SK-N-MC (cell line): ENCODE measurements at regions not wholly inside any gene's neighbourhood (a gene's known extent, or its start where the extent isn't known, plus 50 kb on each side); places are given as distances from the start of the nearest gene placed in this dataset.

ENCODE experiments used
- DNase-seq: peaks from one replicate; pipeline ENCODE4 v3.0.0-alpha.2; 2011; ENCODE audit warnings: low read depth, low spot score
- H3K27ac ChIP-seq: fragments of 200-600 bp; sonication (generic); 2 replicates; pipeline ENCODE4 v1.5.1; 2016; ENCODE audit warnings: mixed run types
- H3K36me3 ChIP-seq: fragments of 200-600 bp; sonication (generic); 2 replicates; pipeline ENCODE4 v1.6.1; 2017; ENCODE audit warnings: antibody characterized with exemption, low read length, mixed read lengths; ENCODE audit not compliant: insufficient read depth
- H3K4me3 ChIP-seq: fragments of 200-600 bp; sonication (generic); 2 replicates; pipeline ENCODE4 v1.5.1; 2016
- H3K9ac ChIP-seq: fragments of 200-600 bp; sonication (generic); 2 replicates; pipeline ENCODE4 v1.8.0; 2017; ENCODE audit warnings: mixed run types, mixed read lengths; ENCODE audit not compliant: insufficient read length
- H3K9me3 ChIP-seq: fragments of 200-600 bp; sonication (generic); 2 replicates; pipeline ENCODE4 v1.6.1; 2017; ENCODE audit warnings: low read depth, mild to moderate bottlenecking, antibody characterized with exemption, low read length, moderate library complexity, mixed read lengths
- EZH2 ChIP-seq: fragments of 200-600 bp; sonication (generic); IDR thresholded peaks from one replicate; pipeline ENCODE4 v1.6.1; 2017; ENCODE audit warnings: antibody characterized with exemption
- FOXP2 ChIP-seq: optimal IDR thresholded peaks from 2 replicates; pipeline ENCODE3; 2011; ENCODE audit warnings: mild to moderate bottlenecking, moderate library complexity; ENCODE audit not compliant: insufficient read depth; ENCODE audit errors: extremely low read length, control extremely low read depth
- POLR2AphosphoS5 ChIP-seq: IDR thresholded peaks from 2 replicates; pipeline ENCODE4 v1.6.1; 2012; ENCODE audit warnings: mild to moderate bottlenecking, low read depth, low read length, borderline replicate concordance

GRCh38 chr7:114755856-114756255 lies 166.0 kb upstream of the MDFIC start:
- TF ChIP-seq EZH2 = no peak
- TF ChIP-seq FOXP2 = no peak
- no peak for TF ChIP-seq POLR2AphosphoS5
- DNase-seq = no peak
- Histone ChIP-seq H3K27ac (no peak overlapping the region), H3K36me3 (no peaks in the 10 kb centered on the region), H3K9ac (no peak overlapping the region), H3K9me3 (no peaks in the 10 kb centered on the region), H3K4me3 (no peak overlapping the region)

GRCh38 chr7:114758661-114759227 lies 163.2 kb upstream of the MDFIC start:
- Histone ChIP-seq H3K27ac (no peak overlapping the region), H3K4me3 (no peak overlapping the region), H3K9ac (no peak overlapping the region), H3K9me3 (no peaks in the 10 kb centered on the region), H3K36me3 (no peaks in the 10 kb centered on the region)
- DNase-seq = no peak
- TF ChIP-seq POLR2AphosphoS5 = no peak
- no peak for TF ChIP-seq FOXP2
- TF ChIP-seq EZH2 = no peak

- H3K9me3 ChIP-seq = no peaks in the 10 kb centered on the region
- no peak overlapping the region for H3K9ac ChIP-seq
- TF ChIP-seq FOXP2 (no peak), EZH2 (no peak), POLR2AphosphoS5 (no peak)
- no peak overlapping the region for H3K4me3 ChIP-seq
- DNase-seq = no peak
- H3K36me3 ChIP-seq = no peaks in the 10 kb centered on the region
- H3K27ac ChIP-seq = no peak overlapping the region
These were observed 162.4 kb upstream of the MDFIC start for GRCh38 chr7:114759347-114760062.

GRCh38 chr7:114760477-114760876 lies 161.4 kb upstream of the MDFIC start:
- Histone ChIP-seq H3K4me3 (no peak overlapping the region), H3K9me3 (no peaks in the 10 kb centered on the region), H3K27ac (no peak overlapping the region), H3K9ac (no peak overlapping the region), H3K36me3 (no peaks in the 10 kb centered on the region)
- no peak for TF ChIP-seq EZH2
- no peak for TF ChIP-seq POLR2AphosphoS5
- TF ChIP-seq FOXP2 = no peak
- DNase-seq = no peak

- Histone ChIP-seq H3K9ac (no peak overlapping the region), H3K36me3 (no peaks in the 10 kb centered on the region), H3K9me3 (no peaks in the 10 kb centered on the region), H3K4me3 (no peak overlapping the region), H3K27ac (no peak overlapping the region)
- no peak for TF ChIP-seq FOXP2
- no peak for TF ChIP-seq EZH2
- TF ChIP-seq POLR2AphosphoS5 = no peak
- no peak for DNase-seq
These were observed 159.9 kb upstream of the MDFIC start for GRCh38 chr7:114761973-114762372.

GRCh38 chr7:114765331-114766040 lies 156.4 kb upstream of the MDFIC start:
- no peaks in the 10 kb centered on the region for H3K36me3 ChIP-seq
- no peak overlapping the region for H3K9ac ChIP-seq
- DNase-seq = no peak
- H3K4me3 ChIP-seq = no peak overlapping the region
- no peak for TF ChIP-seq POLR2AphosphoS5
- no peak for TF ChIP-seq EZH2
- no peak for TF ChIP-seq FOXP2
- no peaks in the 10 kb centered on the region for H3K9me3 ChIP-seq
- H3K27ac ChIP-seq = no peak overlapping the region

- Histone ChIP-seq H3K4me3 (no peak overlapping the region), H3K9me3 (no peaks in the 10 kb centered on the region), H3K27ac (no peak overlapping the region), H3K9ac (no peak overlapping the region), H3K36me3 (no peaks in the 10 kb centered on the region)
- no peak for DNase-seq
- no peak for TF ChIP-seq EZH2
- no peak for TF ChIP-seq POLR2AphosphoS5
- no peak for TF ChIP-seq FOXP2
These were observed 155.9 kb upstream of the MDFIC start for GRCh38 chr7:114766041-114766356.

GRCh38 chr7:114777288-114777687 lies 144.6 kb upstream of the MDFIC start:
- DNase-seq = no peak
- H3K9ac ChIP-seq = no peak overlapping the region
- H3K36me3 ChIP-seq = no peaks in the 10 kb centered on the region
- TF ChIP-seq EZH2 (no peak), POLR2AphosphoS5 (no peak), FOXP2 (no peak)
- H3K9me3 ChIP-seq = no peaks in the 10 kb centered on the region
- H3K27ac ChIP-seq = no peak overlapping the region
- no peak overlapping the region for H3K4me3 ChIP-seq
